ENCODE measurements at regions not wholly inside any gene's neighbourhood (a gene's known extent, or its start where the extent isn't known, plus 50 kb on each side); places are given as distances from the start of the nearest gene placed in this dataset.

GRCh38 chr18:37714691-37715090, 149.1 kb upstream of the CELF4 start:
- Histone ChIP-seq H3K36me3 (ENCODE audit: control insufficient read depth, insufficient read depth, low read length) (no peaks in the 10 kb centered on the region), H3K27me3 (ENCODE audit: control insufficient read depth, insufficient read depth, low read length) (no peaks in the 10 kb centered on the region), H3K9me3 (ENCODE audit: control insufficient read depth, insufficient read depth, low read length) (no peaks in the 10 kb centered on the region), H3K27ac (ENCODE audit: low read depth, low read length) (no peak overlapping the region), H3K4me1 (ENCODE audit: control insufficient read depth, insufficient read depth, low read length) (no peaks in the 10 kb centered on the region), H3K4me3 (ENCODE audit: low read depth, low read length) (no peak overlapping the region)
- peak in 2 of 6 donors; percentile 55 to 66 for DNase-seq (ENCODE audit: low read depth in 4 of 6, low spot score in 6 of 6)
- WGBS (ENCODE audit: insufficient coverage) = no CpG with 5 or more reads among the region's 3 CpGs

GRCh38 chr18:37712776-37713175, 147.2 kb upstream of the CELF4 start:
- H3K9me3 ChIP-seq (ENCODE audit: control insufficient read depth, insufficient read depth, low read length) = no peaks in the 10 kb centered on the region
- no peak overlapping the region for H3K4me3 ChIP-seq (ENCODE audit: low read depth, low read length)
- H3K4me1 ChIP-seq (ENCODE audit: control insufficient read depth, insufficient read depth, low read length) = no peaks in the 10 kb centered on the region
- H3K27ac ChIP-seq (ENCODE audit: low read depth, low read length) = no peak overlapping the region
- no peaks in the 10 kb centered on the region for H3K27me3 ChIP-seq (ENCODE audit: control insufficient read depth, insufficient read depth, low read length)
- H3K36me3 ChIP-seq (ENCODE audit: control insufficient read depth, insufficient read depth, low read length) = no peaks in the 10 kb centered on the region
- no peak for DNase-seq (ENCODE audit: low read depth in 4 of 6, low spot score in 6 of 6)

- H3K36me3 ChIP-seq (ENCODE audit: control insufficient read depth, insufficient read depth, low read length) = no peaks in the 10 kb centered on the region
- no peak overlapping the region for H3K4me3 ChIP-seq (ENCODE audit: low read depth, low read length)
- 100% methylated on average over 1 of the region's 4 CpGs for WGBS (ENCODE audit: insufficient coverage)
- H3K27ac ChIP-seq (ENCODE audit: low read depth, low read length) = no peak overlapping the region
- no peaks in the 10 kb centered on the region for H3K4me1 ChIP-seq (ENCODE audit: control insufficient read depth, insufficient read depth, low read length)
- no peaks in the 10 kb centered on the region for H3K9me3 ChIP-seq (ENCODE audit: control insufficient read depth, insufficient read depth, low read length)
- no peaks in the 10 kb centered on the region for H3K27me3 ChIP-seq (ENCODE audit: control insufficient read depth, insufficient read depth, low read length)
- DNase-seq (ENCODE audit: low read depth in 4 of 6, low spot score in 6 of 6) = peak in 1 of 6 donors; percentile 39
Observed at GRCh38 chr18:37711766-37712505, 146.3 kb upstream of the CELF4 start.

- no CpG with 5 or more reads among the region's 1 CpG for WGBS (ENCODE audit: insufficient coverage)
- DNase-seq (ENCODE audit: low read depth in 4 of 6, low spot score in 6 of 6) = no peak
- H3K36me3 ChIP-seq (ENCODE audit: control insufficient read depth, insufficient read depth, low read length) = no peaks in the 10 kb centered on the region
- no peak overlapping the region for H3K4me3 ChIP-seq (ENCODE audit: low read depth, low read length)
- H3K27me3 ChIP-seq (ENCODE audit: control insufficient read depth, insufficient read depth, low read length) = no peaks in the 10 kb centered on the region
- H3K27ac ChIP-seq (ENCODE audit: low read depth, low read length) = no peak overlapping the region
- H3K4me1 ChIP-seq (ENCODE audit: control insufficient read depth, insufficient read depth, low read length) = no peaks in the 10 kb centered on the region
- H3K9me3 ChIP-seq (ENCODE audit: control insufficient read depth, insufficient read depth, low read length) = no peaks in the 10 kb centered on the region
Observed at GRCh38 chr18:37710726-37711125, 145.1 kb upstream of the CELF4 start.

GRCh38 chr18:37709740-37710139, 144.1 kb upstream of the CELF4 start:
- Histone ChIP-seq H3K9me3 (ENCODE audit: control insufficient read depth, insufficient read depth, low read length) (no peaks in the 10 kb centered on the region), H3K4me3 (ENCODE audit: low read depth, low read length) (no peak overlapping the region), H3K27me3 (ENCODE audit: control insufficient read depth, insufficient read depth, low read length) (no peaks in the 10 kb centered on the region), H3K4me1 (ENCODE audit: control insufficient read depth, insufficient read depth, low read length) (no peaks in the 10 kb centered on the region), H3K36me3 (ENCODE audit: control insufficient read depth, insufficient read depth, low read length) (no peaks in the 10 kb centered on the region), H3K27ac (ENCODE audit: low read depth, low read length) (no peak overlapping the region)
- 49% methylated on average over 2 of the region's 2 CpGs for WGBS (ENCODE audit: insufficient coverage)
- DNase-seq (ENCODE audit: low read depth in 4 of 6, low spot score in 6 of 6) = no peak

GRCh38 chr18:37705016-37705415, 139.4 kb upstream of the CELF4 start:
- H3K9me3 ChIP-seq (ENCODE audit: control insufficient read depth, insufficient read depth, low read length) = no peaks in the 10 kb centered on the region
- H3K27me3 ChIP-seq (ENCODE audit: control insufficient read depth, insufficient read depth, low read length) = no peaks in the 10 kb centered on the region
- H3K4me3 ChIP-seq (ENCODE audit: low read depth, low read length) = no peak overlapping the region
- WGBS (ENCODE audit: insufficient coverage) = 69% methylated on average over 4 of the region's 7 CpGs
- no peak overlapping the region for H3K27ac ChIP-seq (ENCODE audit: low read depth, low read length)
- DNase-seq (ENCODE audit: low read depth in 4 of 6, low spot score in 6 of 6) = peak in 1 of 6 donors; percentile 33
- no peaks in the 10 kb centered on the region for H3K4me1 ChIP-seq (ENCODE audit: control insufficient read depth, insufficient read depth, low read length)
- H3K36me3 ChIP-seq (ENCODE audit: control insufficient read depth, insufficient read depth, low read length) = no peaks in the 10 kb centered on the region

- no peak overlapping the region for H3K27ac ChIP-seq (ENCODE audit: low read depth, low read length)
- H3K4me1 ChIP-seq (ENCODE audit: control insufficient read depth, insufficient read depth, low read length) = no peaks in the 10 kb centered on the region
- no peaks in the 10 kb centered on the region for H3K27me3 ChIP-seq (ENCODE audit: control insufficient read depth, insufficient read depth, low read length)
- WGBS (ENCODE audit: insufficient coverage) = 87% methylated on average over 2 of the region's 2 CpGs
- no peaks in the 10 kb centered on the region for H3K36me3 ChIP-seq (ENCODE audit: control insufficient read depth, insufficient read depth, low read length)
- no peaks in the 10 kb centered on the region for H3K9me3 ChIP-seq (ENCODE audit: control insufficient read depth, insufficient read depth, low read length)
- no peak for DNase-seq (ENCODE audit: low read depth in 4 of 6, low spot score in 6 of 6)
- H3K4me3 ChIP-seq (ENCODE audit: low read depth, low read length) = no peak overlapping the region
Observed at GRCh38 chr18:37702841-37703240, 137.2 kb upstream of the CELF4 start.

- H3K27me3 ChIP-seq (ENCODE audit: control insufficient read depth, insufficient read depth, low read length) = no peaks in the 10 kb centered on the region
- WGBS (ENCODE audit: insufficient coverage) = 80% methylated on average over 1 of the region's 3 CpGs
- no peak overlapping the region for H3K4me3 ChIP-seq (ENCODE audit: low read depth, low read length)
- no peak for DNase-seq (ENCODE audit: low read depth in 4 of 6, low spot score in 6 of 6)
- no peaks in the 10 kb centered on the region for H3K9me3 ChIP-seq (ENCODE audit: control insufficient read depth, insufficient read depth, low read length)
- H3K27ac ChIP-seq (ENCODE audit: low read depth, low read length) = no peak overlapping the region
- no peaks in the 10 kb centered on the region for H3K36me3 ChIP-seq (ENCODE audit: control insufficient read depth, insufficient read depth, low read length)
- no peaks in the 10 kb centered on the region for H3K4me1 ChIP-seq (ENCODE audit: control insufficient read depth, insufficient read depth, low read length)
Observed at GRCh38 chr18:37701967-37702366, 136.4 kb upstream of the CELF4 start.

GRCh38 chr18:37698508-37699040, 133.0 kb upstream of the CELF4 start:
- H3K4me3 ChIP-seq (ENCODE audit: low read depth, low read length) = no peak overlapping the region
- no peaks in the 10 kb centered on the region for H3K9me3 ChIP-seq (ENCODE audit: control insufficient read depth, insufficient read depth, low read length)
- WGBS (ENCODE audit: insufficient coverage) = 55% methylated on average over 3 of the region's 3 CpGs
- no peak for DNase-seq (ENCODE audit: low read depth in 4 of 6, low spot score in 6 of 6)
- H3K4me1 ChIP-seq (ENCODE audit: control insufficient read depth, insufficient read depth, low read length) = no peaks in the 10 kb centered on the region
- H3K27me3 ChIP-seq (ENCODE audit: control insufficient read depth, insufficient read depth, low read length) = no peaks in the 10 kb centered on the region
- no peaks in the 10 kb centered on the region for H3K36me3 ChIP-seq (ENCODE audit: control insufficient read depth, insufficient read depth, low read length)
- H3K27ac ChIP-seq (ENCODE audit: low read depth, low read length) = no peak overlapping the region

GRCh38 chr18:37694516-37694915, 128.9 kb upstream of the CELF4 start:
- Histone ChIP-seq H3K27me3 (ENCODE audit: control insufficient read depth, insufficient read depth, low read length) (no peaks in the 10 kb centered on the region), H3K4me1 (ENCODE audit: control insufficient read depth, insufficient read depth, low read length) (no peaks in the 10 kb centered on the region), H3K9me3 (ENCODE audit: control insufficient read depth, insufficient read depth, low read length) (no peaks in the 10 kb centered on the region), H3K27ac (ENCODE audit: low read depth, low read length) (no peak overlapping the region), H3K36me3 (ENCODE audit: control insufficient read depth, insufficient read depth, low read length) (no peaks in the 10 kb centered on the region), H3K4me3 (ENCODE audit: low read depth, low read length) (no peak overlapping the region)
- WGBS (ENCODE audit: insufficient coverage) = 0% methylated on average over 1 of the region's 4 CpGs
- no peak for DNase-seq (ENCODE audit: low read depth in 4 of 6, low spot score in 6 of 6)
